ENCODE measurements at regions not wholly inside any gene's neighbourhood (a gene's known extent, or its start where the extent isn't known, plus 50 kb on each side); places are given as distances from the start of the nearest gene placed in this dataset.

GRCh38 chr5:2120361-2120760, 237.6 kb upstream of the IRX4 start:
- TF ChIP-seq CTCF (IDR thresholded peaks at IDR 0.05), result no peak
- no peak overlapping the region for H3K27ac ChIP-seq
- no peak for DNase-seq (ENCODE audit: low spot score)
- no peak overlapping the region for H3K4me3 ChIP-seq

- TF ChIP-seq CTCF (IDR thresholded peaks at IDR 0.05), result no peak
Observed at GRCh38 chr5:2119573-2119972, 236.8 kb upstream of the IRX4 start.

GRCh38 chr5:2113348-2114131, 230.8 kb upstream of the IRX4 start:
- no peak for DNase-seq (ENCODE audit: low spot score)
- no peak for TF ChIP-seq CTCF (IDR thresholded peaks at IDR 0.05)
- Histone ChIP-seq H3K27ac (no peak overlapping the region), H3K4me3 (no peak overlapping the region)

More at GRCh38 chr5:2119573-2119972, 236.8 kb upstream of the IRX4 start:
- H3K4me3 ChIP-seq, result no peak overlapping the region
- no peak overlapping the region for H3K27ac ChIP-seq
- no peak for DNase-seq (ENCODE audit: low spot score)

GRCh38 chr5:2112173-2113025, 229.7 kb upstream of the IRX4 start:
- no peak overlapping the region for H3K27ac ChIP-seq
- no peak for DNase-seq (ENCODE audit: low spot score)
- no peak overlapping the region for H3K4me3 ChIP-seq
- no peak for TF ChIP-seq CTCF (IDR thresholded peaks at IDR 0.05)

- no peak for TF ChIP-seq CTCF (IDR thresholded peaks at IDR 0.05)
- no peak overlapping the region for H3K27ac ChIP-seq
- DNase-seq (ENCODE audit: low spot score), result no peak
- H3K4me3 ChIP-seq, result no peak overlapping the region
Observed at GRCh38 chr5:2111569-2112105, 228.9 kb upstream of the IRX4 start.

- no peak for TF ChIP-seq CTCF (IDR thresholded peaks at IDR 0.05)
- H3K4me3 ChIP-seq, result no peak overlapping the region
- DNase-seq (ENCODE audit: low spot score), result no peak
- H3K27ac ChIP-seq, result no peak overlapping the region
Observed at GRCh38 chr5:2110934-2111462, 228.3 kb upstream of the IRX4 start.
